C1 segment of cervical spinal cord (tissue), 14 donors: ENCODE measurements at regions not wholly inside any gene's neighbourhood (a gene's known extent, or its start where the extent isn't known, plus 50 kb on each side); places are given as distances from the start of the nearest gene placed in this dataset.
"Not testable (repeated sequence)": the region's sequence is repeated elsewhere in the genome, so short reads cannot be mapped to it uniquely, and the experiment has no call there.

ENCODE experiments used
- DNase-seq, 14 donors: peaks; one replicate each; lab custom pipeline; 2025; lab: John Stamatoyannopoulos, UW

DNA sequence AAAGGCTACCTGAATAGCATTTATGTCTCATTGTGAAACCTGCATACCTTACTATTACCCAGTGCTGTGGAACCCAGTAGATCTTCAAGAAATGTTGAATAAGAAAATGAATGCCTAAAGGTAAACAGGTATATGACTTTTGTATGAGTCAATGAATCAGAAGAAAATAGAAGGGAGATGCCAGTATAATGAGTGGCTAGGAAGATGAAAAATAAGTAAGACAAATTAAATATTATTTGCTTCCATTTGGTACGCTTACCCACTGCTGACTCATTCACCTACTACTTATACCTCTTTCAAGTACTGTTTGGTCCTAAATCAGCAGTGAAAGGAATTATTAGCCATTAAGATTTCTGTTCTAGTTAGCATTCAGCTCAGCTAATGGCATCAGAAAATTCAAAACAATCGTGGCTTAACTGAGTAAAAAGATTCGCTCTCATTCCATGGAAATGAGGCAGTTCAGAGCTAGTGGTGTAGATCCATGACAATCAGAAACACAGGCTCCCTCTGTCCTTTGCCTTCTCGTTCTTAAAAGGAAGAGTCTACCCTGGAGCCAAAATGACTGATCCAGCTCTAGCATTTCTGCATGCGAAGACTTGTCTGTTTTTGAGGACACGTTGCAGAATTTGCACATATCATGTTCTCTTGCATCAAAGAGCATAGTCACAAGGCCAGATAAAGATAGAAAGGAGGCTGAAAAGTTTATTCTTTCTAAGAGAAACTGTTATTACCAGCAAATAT lies 705.8 kb upstream of the USP15 start:
- DNase-seq: no peak

DNA sequence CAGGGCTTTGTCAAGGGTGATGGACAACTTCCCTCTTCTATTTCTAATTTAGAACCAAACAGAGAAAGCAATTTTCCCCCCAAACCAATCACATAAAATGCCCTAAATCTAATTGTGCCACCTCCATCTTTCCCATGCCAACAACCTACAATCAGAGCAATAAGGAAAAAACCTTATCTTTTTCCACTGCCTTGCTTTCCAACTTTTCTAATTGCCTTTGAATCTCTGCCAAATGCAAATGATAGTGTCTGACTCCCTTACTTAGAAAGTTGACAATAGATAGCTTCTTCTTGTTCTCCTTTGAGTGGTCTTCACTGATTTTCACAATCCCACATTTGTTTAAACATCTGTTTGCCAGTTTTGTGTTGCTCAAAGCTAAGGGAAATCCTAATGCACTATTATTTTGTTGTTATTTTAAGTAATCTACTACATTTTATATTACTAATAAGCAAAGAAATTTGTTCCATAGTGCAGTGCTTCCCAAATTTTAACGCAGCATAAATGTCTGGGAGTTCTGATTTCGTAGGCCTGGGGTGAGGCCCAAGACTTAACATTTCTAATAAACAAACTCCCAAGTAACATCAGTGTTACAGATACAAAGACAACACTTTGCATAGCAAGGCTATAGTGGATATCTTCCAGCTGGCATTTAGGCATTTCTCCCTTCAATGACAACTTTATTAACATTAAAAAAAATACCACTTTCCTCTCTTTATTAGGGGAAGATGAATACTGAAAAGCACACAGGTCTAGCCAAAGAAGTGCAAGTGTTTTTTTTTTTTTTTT lies 696.3 kb upstream of the USP15 start:
- no peak for DNase-seq

DNA sequence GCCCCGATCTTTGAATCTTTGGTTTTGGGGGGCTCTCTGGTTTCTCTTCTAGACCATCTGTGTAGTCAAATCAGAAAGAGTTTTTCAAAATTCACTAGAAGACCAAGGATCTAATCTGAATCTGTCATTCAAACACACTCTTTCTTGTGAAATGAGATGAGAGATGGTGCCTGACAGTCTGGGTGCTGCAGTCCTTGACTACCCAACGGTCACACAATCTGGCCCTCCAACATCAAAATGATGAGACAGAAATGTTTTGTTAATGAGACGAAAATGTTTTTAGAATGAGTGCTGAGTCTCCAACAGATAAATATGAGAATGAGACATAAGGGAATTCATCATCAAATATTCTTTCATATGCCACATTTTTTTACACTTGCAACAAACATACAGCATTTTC lies 695.7 kb upstream of the USP15 start:
- DNase-seq: no peak

DNA sequence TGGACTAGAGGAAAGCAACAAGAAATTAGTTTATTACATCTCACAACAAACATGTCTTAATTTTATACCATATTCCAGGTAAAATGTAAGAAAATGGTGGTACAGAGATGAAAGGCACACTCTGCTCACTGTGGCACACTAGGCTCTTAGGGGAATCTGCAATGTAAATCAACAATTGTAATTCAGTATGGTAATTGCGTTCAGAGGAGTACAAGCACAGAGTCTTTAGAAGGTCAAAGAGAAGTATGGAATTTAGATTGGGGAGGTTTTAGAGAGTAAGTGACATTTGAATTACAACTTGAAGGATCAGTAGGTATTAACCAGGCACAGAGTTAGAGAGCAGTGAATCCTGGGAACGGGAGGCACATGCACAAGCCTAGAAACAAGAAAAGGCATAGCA lies 694.0 kb upstream of the USP15 start:
- DNase-seq: no peak

DNA sequence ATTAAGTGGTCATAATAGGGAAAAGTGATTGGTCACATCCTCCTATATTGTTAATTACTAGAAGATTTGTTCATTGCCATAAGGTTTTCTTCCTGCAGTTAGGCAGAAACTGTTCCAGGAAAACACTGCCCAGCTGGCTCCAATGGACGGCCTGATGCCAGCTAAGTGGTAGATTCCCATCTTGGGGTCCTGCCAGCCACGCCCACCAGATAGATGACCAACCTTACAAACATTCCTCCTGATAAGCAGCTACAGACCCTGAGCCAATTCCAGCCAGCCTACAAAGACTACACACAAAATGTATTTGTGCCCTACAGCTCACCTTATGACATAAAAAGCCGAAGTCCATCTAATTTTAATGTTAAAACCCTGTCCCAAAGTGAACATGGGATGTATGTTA lies 685.9 kb upstream of the USP15 start:
- no peak for DNase-seq

DNA sequence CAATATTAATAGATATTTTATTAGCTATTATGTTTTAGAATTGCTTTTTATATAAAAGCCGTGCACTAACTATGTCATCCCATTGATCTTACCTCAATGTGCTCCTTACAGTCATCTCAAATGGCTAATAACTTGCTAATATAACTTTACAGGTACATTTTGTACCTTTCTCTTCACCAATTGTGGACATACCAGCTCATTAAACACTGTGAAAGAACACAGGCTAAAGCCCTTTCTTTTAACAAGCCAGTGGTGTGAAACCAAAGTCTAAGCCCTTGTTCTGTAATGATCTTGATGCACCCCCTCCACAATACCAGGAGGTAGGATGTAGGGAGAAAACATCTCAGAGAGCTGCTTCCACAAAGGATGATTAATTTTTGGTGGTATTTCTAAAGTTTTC lies 675.3 kb upstream of the USP15 start:
- no peak for DNase-seq

DNA sequence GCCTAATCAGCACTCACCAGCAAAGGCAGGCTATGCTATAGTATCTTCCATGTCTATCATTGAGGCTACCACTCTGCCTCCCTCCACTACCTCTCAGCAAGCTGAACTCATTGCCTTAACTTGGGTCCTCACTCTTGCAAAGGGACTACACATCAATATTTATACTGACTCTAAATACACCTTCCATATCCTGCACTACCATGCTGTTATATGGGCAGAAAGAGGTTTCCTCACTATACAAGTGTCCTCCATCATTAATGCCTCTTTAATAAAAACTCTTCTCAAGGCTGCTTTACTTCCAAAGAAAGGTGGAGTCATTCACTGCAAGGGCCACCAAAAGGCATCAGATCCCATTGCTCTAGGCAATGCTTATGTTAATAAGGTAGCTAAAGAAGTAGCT lies 669.3 kb upstream of the USP15 start:
- DNase-seq: not testable (repeated sequence)

DNA sequence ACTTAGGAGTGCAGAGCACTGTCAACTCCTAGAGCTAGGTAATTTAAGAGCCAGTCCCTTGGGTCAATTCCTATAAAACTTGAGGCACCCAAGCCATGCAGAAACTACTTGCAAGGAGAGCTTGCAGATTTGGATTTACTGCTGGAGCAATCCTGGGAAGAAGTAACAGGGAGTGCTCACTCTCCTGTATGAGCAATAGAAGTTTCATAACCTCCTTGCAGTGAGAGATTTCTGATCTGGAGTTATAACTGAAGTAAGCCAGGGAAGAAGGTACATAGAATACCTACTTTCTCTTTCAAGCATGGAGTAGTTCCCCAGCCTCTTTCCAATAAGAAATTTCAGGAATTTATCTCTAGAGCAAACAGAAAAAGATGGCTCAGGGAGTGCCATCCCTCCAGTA lies 650.1 kb upstream of the USP15 start:
- no peak for DNase-seq

DNA sequence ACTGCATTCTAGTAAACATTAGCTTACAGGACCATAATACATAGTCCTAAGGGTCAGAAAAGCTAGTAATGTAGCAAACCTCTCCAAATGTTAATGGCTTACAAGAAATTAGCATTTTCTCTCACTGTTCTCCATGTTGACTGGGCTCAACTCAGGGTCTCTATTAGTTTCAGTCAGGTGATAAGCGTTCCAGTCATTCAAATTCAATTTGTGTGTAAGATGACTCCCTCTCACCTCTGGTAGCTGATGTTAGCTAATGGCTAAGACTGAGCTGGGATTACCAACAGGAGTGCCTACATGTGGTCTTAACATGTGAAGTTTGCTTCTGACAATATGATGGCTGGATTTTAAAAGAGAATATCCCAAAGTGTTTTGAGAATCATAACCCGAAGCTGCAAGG lies 630.5 kb upstream of the USP15 start:
- DNase-seq: no peak

DNA sequence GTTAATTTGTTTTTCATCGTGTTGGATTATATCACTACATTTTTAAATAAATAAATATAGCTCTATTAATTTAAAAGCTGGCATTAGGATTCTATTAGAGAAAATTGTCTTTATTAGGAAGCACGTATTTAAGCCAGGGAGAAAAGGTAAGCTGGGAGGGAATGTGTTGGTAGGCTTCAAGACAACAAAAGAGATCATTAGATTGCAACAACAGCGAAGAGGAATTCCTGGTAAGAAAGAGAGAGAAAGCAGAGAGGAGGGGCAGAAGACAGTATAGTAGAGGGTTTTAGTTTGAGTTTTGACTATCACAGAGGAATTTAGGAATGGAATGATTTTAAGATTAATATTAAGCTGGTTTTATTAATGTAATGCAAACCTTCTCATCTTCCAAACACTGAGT lies 613.6 kb upstream of the USP15 start:
- no peak for DNase-seq

DNA sequence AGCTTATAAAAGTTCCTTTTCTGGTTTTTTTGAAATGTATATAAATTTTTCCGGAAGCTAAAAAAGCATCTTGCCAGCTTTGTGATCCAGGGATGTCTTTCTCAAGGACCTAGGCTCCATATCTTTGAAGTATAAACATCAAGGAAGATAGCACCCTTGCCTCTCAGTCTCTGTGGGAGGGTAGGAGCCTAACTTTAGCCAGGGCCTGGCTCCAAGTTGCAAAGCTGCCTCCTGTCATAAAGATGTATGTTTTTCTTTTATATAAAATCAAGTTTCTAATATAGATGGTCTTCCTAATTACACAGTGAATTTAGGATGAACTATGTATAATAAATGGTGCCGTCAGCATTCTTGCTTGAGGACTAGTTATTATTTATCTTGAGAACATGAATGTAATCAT lies 612.6 kb upstream of the USP15 start:
- no peak for DNase-seq

DNA sequence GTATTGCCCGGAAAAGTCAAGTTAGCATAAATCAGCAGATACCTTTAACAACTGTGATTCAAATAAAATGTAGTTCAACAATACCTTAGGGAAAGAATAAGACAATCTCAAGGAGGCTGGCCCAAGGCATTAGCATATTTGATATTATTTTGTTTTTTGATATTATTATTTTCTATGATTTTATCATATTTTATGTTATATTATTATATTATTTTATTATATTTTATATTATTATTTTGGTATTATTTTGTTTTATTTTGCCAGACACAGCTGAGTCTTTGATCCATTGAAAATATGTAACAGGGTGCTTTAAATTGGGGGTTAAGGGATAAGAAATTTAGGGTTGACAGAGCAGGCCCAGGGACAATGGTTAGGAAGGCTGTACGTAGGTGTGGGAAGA lies 607.9 kb upstream of the USP15 start:
- DNase-seq: no peak

DNA sequence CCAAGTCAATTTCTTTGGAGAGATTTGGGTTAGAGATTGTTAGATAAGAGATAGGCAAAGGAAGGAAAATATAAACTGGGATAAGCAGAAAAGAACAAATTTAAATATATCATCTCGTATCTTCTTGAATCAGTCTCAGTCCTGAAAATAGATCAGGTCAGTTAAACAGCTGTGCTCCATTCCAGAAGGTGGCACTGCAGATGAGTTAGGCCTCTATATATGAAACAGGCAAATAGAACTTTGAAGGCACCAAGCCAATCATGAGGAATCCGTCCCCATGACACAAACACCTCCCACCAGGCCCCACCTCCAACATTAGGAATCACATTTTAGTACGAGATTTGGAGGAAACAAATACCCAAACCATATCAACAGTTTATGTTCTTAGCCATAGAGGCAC lies 605.5 kb upstream of the USP15 start:
- DNase-seq: no peak

DNA sequence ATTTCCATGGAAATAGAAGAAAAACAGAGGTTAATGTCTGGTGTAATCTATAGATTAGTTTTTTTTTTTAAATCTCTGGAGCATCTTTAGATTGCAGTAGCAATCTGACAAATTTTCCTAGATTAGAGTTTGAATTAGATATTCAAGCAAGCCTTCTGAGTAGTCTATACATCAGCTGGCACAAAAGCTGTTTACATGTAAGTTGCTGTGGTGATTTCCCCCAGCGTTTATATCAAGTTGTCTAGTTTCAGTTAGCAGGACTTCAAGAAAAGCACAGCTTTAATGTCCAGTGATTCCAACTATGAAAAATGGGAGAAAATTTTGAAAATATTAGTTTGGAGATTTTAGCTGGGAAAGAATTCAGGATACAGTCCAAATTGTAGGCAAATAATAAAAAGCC lies 605.0 kb upstream of the USP15 start:
- no peak for DNase-seq

DNA sequence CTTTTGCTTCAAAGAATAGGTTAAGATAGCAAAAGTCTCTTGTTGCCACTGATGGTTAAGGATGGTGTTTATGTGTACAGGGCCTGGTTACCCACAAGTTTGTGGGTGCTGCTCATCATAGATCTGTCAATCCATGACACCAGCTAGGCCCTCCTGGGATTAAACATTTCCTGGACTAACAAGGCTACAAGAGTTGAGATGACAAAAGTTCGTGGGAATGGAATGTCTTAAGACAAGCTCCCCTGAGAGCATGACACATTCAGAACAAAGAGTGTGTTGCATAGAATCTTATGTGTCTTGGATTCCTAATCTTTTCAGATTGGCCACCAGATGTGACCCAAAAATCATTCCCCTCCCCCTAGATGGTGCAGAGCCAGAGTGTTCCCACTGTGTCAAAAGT lies 592.5 kb upstream of the USP15 start:
- DNase-seq: no peak

DNA sequence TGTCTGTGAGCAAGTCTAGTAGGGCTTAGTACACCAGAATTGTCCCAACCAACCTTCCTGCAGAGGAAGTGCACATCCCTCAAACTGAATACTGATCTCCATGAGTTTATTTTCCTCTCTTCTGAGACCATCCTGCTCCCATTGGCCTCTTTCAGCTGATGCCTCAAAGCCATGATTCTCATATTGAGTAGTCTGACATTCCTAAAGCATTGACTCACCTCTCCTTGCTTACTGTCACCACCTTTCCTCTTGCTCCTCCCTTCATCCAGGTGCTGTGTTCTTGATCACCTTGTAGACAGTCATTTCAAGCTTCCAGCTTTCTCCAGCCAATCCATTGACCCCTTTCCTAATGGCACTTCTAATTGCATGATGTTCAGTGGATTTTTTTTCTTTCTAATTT lies 583.7 kb upstream of the USP15 start:
- DNase-seq: no peak

DNA sequence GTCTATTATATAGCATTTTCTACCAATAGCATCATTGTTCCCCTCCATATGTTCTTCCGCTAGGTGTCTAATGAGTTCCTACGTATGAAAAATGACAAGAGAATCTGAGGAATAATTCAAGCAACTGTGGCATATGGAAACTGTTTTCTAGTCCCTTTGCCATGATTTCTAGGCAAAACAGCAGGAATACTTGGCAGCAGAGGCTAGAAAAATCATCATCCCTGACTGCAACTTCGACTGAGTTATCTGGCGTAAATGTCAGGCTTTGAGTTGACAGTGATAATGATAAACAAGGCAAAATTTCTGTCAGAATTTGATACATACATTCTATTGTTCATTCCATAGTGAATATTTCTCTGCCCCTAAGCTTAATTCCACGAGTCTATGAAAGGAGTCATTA lies 572.8 kb upstream of the USP15 start:
- no peak for DNase-seq

DNA sequence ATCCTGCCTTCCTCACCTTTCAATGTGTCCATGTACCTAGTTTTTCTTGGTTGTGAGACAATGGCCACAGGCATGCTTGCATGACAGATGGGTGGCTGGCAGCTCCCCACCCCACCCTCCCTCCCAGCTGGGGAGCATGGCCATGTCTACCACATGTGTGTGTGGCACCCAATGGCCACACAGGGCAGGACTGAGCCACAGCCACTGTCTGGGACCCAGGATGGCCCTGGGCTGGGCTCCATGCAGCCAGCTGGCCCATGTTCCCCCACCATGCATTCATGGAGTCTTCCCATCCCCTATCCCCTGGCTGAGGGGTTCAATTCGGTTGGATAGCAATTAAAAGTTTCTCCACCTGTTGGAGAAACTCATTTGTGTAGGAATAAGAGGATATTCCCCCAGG lies 566.0 kb upstream of the USP15 start:
- no peak for DNase-seq

DNA sequence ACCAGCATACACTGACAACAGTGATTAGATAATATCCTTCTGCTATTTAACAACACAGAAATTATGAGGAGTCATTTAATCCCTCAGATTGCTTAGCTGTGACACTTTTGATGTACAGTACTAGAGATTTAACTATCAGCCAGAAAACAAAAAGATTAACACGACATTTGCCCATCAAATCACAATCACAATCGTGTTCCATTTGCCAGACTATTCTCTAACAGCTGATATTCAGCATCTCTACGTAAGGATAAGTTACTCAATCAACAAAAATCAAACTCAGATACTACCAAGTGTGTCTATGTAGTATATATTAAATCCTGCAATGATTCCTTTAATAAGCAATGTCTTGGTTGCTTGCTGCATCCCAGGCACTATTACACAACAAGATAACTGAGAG lies 558.7 kb upstream of the USP15 start:
- DNase-seq: no peak

DNA sequence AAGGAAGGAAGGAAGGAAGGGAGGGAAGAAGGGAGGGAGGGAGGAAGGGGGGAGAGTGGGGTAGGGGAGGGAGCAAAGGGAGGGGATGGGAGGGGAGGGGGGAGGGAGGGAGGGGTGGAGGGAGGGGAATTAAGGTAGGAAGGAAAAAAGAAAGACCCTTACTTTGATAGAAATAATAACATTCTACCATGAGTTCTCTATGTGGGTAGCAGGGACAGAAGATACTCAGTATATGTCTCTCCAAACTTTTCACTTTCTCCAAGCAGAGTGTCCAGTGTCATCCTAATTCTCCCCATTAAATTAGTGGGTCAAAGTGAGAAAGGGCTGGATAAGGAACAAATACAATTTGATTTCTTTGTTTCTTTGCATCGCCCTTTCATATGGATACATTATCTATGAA lies 553.4 kb upstream of the USP15 start:
- DNase-seq: no peak

DNA sequence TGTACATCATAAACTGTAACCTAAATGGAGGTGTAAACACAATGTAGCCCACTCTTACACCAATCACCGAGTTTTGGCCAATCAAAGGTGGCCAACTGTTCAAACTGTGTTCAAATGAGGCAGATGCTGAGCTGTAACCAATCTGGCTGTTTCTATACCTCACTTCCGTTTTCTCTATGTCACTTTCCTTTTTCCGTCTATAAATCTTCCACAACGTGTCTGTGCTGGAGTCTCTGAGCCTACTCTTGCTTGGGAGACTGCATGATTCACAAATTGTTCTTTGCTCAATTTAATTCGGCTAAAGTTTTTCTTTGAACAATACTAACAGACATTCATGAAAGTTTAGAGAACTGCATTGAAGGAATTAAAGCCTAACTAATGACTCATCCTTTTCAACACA lies 547.1 kb upstream of the USP15 start:
- DNase-seq: no peak

DNA sequence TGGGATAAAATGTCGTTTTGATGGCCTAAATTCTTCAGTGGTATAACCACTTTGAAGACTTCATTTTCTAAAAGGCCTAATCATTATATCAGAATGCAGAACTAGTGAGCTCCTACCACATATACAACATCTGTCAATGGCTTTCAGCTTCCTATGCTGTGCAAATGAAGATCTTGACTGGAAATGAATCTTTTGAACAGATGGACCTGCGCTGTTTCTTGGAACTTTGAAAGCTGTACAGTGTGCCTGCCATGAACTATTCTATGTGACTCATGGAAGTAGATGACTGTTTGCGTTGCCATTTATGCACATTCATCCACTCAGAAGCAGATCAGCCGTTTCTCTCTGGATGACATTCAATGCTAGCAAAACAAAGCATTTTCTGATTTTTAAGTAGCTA lies 542.2 kb upstream of the USP15 start:
- DNase-seq: no peak

DNA sequence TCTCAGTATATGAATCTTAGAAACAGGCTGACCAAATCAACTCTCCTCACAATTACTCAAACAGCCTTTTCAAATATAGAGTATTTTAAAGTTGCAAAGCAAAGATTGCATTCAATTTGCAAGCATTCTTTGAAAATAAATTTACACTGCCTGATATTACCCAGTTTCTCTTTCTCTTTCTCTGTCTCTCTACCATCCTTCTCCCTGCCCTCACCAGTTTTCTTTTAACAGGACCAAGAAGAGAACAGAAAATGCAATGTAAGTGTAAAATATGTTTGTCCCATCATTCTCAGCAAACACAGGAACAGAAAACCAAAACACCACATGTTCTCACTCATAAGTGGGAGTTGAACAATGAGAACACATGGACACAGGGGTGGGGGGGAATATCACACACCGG lies 520.3 kb upstream of the USP15 start:
- DNase-seq: no peak

DNA sequence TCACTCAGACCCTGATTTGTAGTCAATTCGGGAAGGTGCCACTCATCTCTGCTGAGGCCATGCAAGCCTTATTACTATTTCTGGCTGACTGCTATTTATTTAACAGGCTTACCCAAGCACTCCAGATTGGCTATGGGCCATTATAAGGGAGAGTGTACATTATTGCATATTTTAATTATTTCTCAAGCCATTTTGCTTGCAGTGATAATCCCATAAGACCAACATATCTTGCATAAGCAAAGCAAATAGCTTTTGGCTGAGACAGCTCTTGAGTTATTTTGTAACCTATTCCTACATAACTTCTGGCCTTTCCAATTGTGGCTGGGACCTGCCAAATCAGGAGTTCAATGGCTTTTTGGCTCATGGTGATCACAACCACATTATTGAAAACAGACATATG lies 509.6 kb upstream of the USP15 start:
- no peak for DNase-seq
